Cardiac fibroblast (primary cell): ENCODE measurements at regions not wholly inside any gene's neighbourhood (a gene's known extent, or its start where the extent isn't known, plus 50 kb on each side); places are given as distances from the start of the nearest gene placed in this dataset.

Experiments used
- DNase-seq, 2 donors: peaks; one replicate each; pipeline versions ENCODE4 v3.0.0 to v3.0.0-alpha.2; 2010; ENCODE audit warnings: low read depth in 2 of 2
- H3K4me3 ChIP-seq, 2 donors: replicated peaks in 1 of 2; 1 replicate in 1 of 2; 2 replicates in 1 of 2; pipeline ENCODE4 v1.5.1; 2011; ENCODE audit warnings: low read depth in 2 of 2, low read length in 2 of 2, mild to moderate bottlenecking in 2 of 2, moderate library complexity in 1 of 2
- CTCF ChIP-seq: IDR thresholded peaks from one replicate; pipeline ENCODE4 v1.5.1; 2011; ENCODE audit warnings: low read depth, mild to moderate bottlenecking, low read length, inconsistent platforms

- H3K4me3 ChIP-seq, result peak within 1 kb of the TSS; percentile 47 to 49
Measured at GRCh38 chrX:65034668-65035445, 58.6 kb upstream of the ZC4H2 start, which contains the start of gene ZC3H12B. ZC3H12B (plus strand) TSS chrX:65034826.

DNA sequence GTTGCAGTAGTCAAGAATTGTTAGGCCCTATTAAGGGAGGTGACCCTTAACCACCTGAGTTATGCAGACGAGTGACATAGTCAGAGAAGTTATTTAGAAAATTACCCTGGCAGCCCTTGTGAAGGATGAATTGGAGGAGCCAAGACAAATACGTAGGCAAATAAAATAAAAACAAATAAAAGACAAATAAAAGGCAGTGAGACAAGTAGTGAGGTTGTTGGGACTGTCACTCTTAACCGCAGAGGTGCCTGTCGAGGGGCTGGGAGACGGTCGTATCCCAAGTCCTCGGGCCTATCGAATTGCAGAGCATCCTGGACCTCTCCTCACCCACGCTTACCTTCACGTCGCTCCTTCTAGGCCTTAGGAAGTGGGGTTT is 58.0 kb upstream of the ZC4H2 start:
- no peak for TF ChIP-seq CTCF
- H3K4me3 ChIP-seq, result peak overlapping the region; percentile 47 to 49
- DNase-seq, result no peak

More at GRCh38 chrX:65034668-65035445, 58.6 kb upstream of the ZC4H2 start, which contains the start of gene ZC3H12B:
- peak; percentile 29 for TF ChIP-seq CTCF
- DNase-seq, result peak; percentile 67 to 72
